Mucosa of descending colon (tissue), 3 donors: ENCODE measurements at regions not wholly inside any gene's neighbourhood (a gene's known extent, or its start where the extent isn't known, plus 50 kb on each side); places are given as distances from the start of the nearest gene placed in this dataset.

Experiments used
- ATAC-seq: fragments of 200-7000 bp; cut with Tn5 transposase; one replicate; pipeline ENCODE4 v1.9.1; 2020; ENCODE audit warnings: mild to moderate bottlenecking, moderate library complexity
- DNase-seq, 3 donors: peaks; one replicate each; pipeline ENCODE4 v3.0.0-alpha.2; 2020
- H3K36me3 ChIP-seq: fragments of 200-600 bp; one replicate; pipeline ENCODE4 v1.8.0; 2021; ENCODE audit warnings: low read depth, mild to moderate bottlenecking
- H3K4me1 ChIP-seq: fragments of 200-600 bp; one replicate; pipeline ENCODE4 v1.8.0; 2021; ENCODE audit warnings: low read depth, mild to moderate bottlenecking
- H3K4me3 ChIP-seq: fragments of 200-600 bp; one replicate; pipeline ENCODE4 v1.8.0; 2021; ENCODE audit warnings: mild to moderate bottlenecking
- H3K9me3 ChIP-seq: fragments of 200-600 bp; one replicate; pipeline ENCODE4 v1.8.0; 2021; ENCODE audit warnings: mild to moderate bottlenecking
- CTCF ChIP-seq: fragments of 200-600 bp; IDR thresholded peaks from one replicate; pipeline ENCODE4 v1.8.0; 2022; ENCODE audit warnings: antibody characterized with exemption, mild to moderate bottlenecking
- intact Hi-C, 2 donors: fragments of 100-400 bp; cut with DNase I in 1 of 2; cut with micrococcal nuclease in 1 of 2; formaldehyde crosslinking; loops; one replicate each; pipeline versions ENCODE4 v1.11.0 to v1.11.1; 2022; cut with DNase I, micrococcal nuclease
- donor health status: DM: no; HTN: no; CAD: no; lungs with moderate emphysema.
- donor health status: DM: no; HTN: no; CAD: no.
- donor health status: DM: no; HTN: yes; CAD: no.

- no peaks in the 10 kb centered on the region for H3K4me1 ChIP-seq
- peak; percentile 77 for ATAC-seq
- H3K9me3 ChIP-seq: no peaks in the 10 kb centered on the region
- intact Hi-C loops: loop anchor here (5.0 to 10.0 kb wide), 3 partner anchors 340 to 568 kb away; no protein-coding TSS in a partner anchor
- H3K4me3 ChIP-seq: no peak overlapping the region
- peak; percentile 69 for TF ChIP-seq CTCF
- H3K36me3 ChIP-seq: no peaks in the 10 kb centered on the region
- peak in 2 of 3 donors; percentile 60 to 86 for DNase-seq
These were observed 99.5 kb upstream of the STK39 start for GRCh38 chr2:168346725-168347477.

- TF ChIP-seq CTCF: peak; percentile 15
- intact Hi-C loops: loop anchor here (5.0 to 10.0 kb wide), 3 partner anchors 339 to 567 kb away; no protein-coding TSS in a partner anchor
- peak; percentile 68 for ATAC-seq
- H3K36me3 ChIP-seq: no peaks in the 10 kb centered on the region
- no peaks in the 10 kb centered on the region for H3K4me1 ChIP-seq
- H3K4me3 ChIP-seq: no peak overlapping the region
- DNase-seq: peak in 1 of 3 donors; percentile 30
- no peaks in the 10 kb centered on the region for H3K9me3 ChIP-seq
These were observed 100.7 kb upstream of the STK39 start for GRCh38 chr2:168348076-168348475.

DNA sequence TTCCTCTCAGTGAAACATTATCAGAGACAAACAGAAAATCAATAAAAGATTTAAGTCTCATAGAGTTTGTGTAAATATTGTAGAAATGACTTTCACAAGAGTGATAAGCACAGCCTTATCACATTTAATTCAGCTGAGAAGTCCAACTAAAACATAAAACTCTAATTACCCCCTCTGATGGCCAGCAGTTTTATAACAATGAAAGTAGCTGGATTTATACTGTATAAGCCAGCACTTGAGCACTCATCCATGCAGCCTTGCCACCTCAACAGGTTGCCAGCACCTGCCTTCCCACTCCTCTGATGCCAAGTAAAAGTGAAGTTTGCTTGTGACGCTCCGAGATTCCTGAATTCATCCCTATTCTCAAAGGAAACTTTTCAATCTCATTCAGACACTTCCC lies 103.0 kb upstream of the STK39 start:
- peak; percentile 79 for ATAC-seq
- Histone ChIP-seq H3K36me3 (no peaks in the 10 kb centered on the region), H3K4me3 (no peak overlapping the region), H3K4me1 (peaks cover 1% of the 10 kb centered on the region), H3K9me3 (peaks cover 3% of the 10 kb centered on the region)
- no peak for TF ChIP-seq CTCF
- intact Hi-C loops: no loop called here
- DNase-seq: peak in 2 of 3 donors; percentile 44 to 55

GRCh38 chr2:168353251-168353650 lies 102.8 kb upstream of the CERS6 start:
- H3K4me1 ChIP-seq: peaks cover 6% of the 10 kb centered on the region
- intact Hi-C loops: no loop called here
- H3K9me3 ChIP-seq: peaks cover 3% of the 10 kb centered on the region
- no peak for ATAC-seq
- no peak overlapping the region for H3K4me3 ChIP-seq
- no peaks in the 10 kb centered on the region for H3K36me3 ChIP-seq
- DNase-seq: no peak
- TF ChIP-seq CTCF: no peak

- intact Hi-C loops: no loop called here
- Histone ChIP-seq H3K4me3 (no peak overlapping the region), H3K9me3 (peaks cover 3% of the 10 kb centered on the region), H3K36me3 (no peaks in the 10 kb centered on the region), H3K4me1 (peaks cover 9% of the 10 kb centered on the region)
- DNase-seq (no peak), ATAC-seq (no peak)
- no peak for TF ChIP-seq CTCF
These were observed 101.6 kb upstream of the CERS6 start for GRCh38 chr2:168354499-168354898.
